RKO (cell line): ENCODE measurements at regions not wholly inside any gene's neighbourhood (a gene's known extent, or its start where the extent isn't known, plus 50 kb on each side); places are given as distances from the start of the nearest gene placed in this dataset.
"Not testable (repeated sequence)": the region's sequence is repeated elsewhere in the genome, so short reads cannot be mapped to it uniquely, and the experiment has no call there.

Experiments used
- DNase-seq: peaks from one replicate; pipeline ENCODE4 v3.0.0-alpha.2; 2016; ENCODE audit warnings: low spot score

DNA sequence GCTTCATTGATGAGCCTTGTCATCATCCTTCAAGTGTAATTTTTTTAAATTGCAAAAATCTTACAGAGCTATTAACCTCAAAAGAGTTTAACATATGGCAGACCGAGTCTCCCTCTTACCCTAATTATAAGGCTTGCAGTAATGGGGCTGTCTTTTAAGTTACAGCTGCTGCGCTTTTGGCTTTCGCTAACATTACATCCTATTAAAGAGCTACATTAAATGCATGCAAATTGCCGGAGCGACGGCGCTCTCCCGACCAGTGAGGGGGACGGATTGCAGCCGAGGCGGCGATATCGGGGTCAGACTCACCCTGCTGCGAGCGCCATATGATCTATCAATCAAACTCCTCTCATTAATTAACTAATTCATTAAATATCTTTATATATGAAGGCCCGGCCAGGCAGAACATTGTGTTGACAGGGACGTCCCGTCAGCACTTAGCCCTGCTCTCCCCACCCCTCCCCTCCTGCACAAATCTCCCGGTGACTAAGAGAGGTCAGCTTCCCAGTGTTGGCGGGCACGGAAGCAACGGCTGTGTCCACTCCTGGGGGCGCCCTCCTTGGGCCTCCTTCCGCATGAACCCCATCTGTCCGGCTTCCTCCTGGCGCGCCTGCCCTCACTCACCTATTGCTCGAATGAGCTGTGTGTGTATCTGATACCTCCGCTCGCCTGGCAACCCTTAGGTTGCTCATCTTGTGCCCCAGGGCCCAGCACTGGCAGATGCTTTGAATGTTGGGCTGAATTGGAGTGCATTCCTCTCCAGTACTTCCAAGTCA is 156.0 kb upstream of the CADM1 start:
- DNase-seq, result no peak

DNA sequence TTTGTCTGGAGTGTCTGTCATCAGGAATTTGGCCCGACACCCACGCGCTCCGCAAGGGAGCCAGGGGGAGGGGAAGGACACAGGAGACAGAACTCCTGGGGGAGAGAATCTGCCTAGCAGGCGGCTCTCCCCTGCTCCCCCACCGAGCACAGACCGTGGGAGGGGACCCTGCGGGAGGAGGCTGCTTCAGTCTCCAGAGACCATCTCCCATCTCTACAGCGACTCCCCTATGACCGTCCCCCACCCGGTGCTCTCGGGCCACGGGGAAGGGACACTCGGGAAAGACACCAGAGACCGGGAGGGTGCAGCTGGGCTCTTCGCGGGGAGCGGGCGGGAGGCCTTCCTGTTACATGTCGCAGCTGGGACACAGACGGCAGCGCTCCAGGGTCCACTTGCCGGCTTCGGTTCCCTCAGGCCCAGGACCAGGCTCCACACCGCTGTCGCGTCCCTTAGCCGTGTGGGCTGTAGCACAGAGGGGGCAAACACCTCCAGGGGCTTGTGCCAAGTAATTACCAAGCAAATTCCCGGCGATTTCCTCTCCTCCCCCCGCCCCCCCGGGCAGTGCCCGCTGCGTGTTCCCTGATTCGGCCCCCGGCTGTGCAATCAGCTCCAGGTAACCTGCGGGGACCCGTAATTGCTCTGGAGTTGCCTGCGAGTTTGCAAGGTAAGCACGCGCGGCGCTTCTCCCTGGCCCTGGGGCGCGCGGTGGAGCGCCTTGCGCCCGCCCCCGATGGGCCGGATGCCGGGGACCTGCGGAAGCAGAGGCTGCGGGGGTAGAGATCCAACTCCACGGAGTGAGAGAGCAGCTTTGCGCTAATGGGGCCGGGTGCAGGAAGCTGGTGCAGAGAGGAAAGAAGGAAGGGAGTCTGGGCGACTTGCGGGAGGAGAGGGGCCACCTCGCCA is 155.1 kb upstream of the CADM1 start:
- no peak for DNase-seq

DNA sequence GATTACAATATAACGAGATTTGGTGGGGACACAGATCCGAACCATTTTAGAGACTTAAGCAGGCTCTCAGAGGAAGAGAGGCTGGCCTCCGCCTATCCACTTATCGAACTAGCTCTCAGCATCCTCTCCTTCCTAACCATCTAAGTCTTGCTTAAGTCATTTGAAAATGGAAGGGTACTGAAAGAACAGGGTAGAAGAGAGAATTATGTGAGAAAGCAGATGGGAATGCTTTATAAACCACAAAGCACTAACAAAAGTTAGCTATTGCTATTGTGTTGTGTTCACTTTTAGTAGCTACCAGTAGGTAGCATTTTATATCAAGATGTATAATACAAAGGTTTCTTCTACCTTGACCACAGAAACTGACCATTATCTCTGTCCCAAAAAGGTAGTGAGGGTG is 153.4 kb upstream of the CADM1 start:
- no peak for DNase-seq

DNA sequence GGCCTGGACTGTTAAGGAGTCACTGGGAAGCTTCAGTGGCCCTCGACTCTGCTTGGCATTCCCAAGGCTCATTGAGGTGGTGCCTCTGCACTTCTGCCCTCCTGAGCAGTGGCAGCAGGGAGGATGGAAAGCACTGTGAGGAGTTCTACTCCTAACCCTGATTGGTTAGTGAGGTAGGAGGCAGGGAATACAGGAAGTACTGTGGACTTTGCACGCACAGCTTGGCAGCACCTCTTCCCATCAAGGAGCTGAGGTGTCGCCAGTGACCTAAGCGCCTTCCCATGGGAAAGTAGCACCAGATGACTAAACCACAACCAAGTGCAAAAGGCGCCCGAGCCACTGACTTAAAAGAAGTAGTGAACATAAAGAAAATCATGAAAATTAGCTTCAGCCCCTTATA is 152.5 kb upstream of the CADM1 start:
- DNase-seq, result peak; percentile 4

DNA sequence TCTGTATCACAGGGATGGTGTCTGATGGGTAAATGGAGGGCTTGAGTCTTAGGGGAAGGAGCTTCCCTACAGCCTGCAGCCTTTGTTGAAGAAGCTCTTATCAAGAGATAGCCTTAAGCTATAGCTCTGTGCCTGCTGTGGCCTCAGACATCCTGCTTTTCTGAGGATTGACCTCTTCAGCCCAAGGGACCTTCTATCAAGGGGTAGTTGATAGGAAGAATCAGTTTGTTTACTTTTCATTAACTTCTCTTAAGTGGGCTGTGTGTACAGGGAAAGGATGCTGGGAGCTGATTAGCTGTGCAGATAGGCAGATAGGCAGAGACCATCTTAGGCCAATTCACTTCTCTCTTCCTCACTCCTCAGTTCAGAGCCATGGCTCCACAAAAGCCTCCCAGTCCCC is 151.8 kb upstream of the CADM1 start:
- no peak for DNase-seq

DNA sequence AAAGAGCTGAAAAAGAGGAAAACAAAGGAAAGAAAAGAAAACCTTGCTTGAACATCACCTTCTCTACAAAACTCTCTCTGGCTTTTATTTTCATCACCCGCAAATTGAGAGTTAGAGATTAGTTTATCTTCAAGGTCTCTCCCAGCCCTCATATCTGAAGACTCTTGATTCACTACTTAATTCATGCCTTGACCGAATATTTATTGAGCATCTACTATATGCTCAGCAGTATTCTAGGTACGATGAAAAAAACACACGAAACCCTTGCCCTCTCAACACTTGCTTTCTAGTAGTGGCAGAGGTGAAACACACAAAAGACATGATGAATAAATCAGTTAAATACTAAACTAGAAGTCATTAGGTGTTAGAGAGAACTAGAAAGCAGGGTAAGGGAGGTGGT is 150.6 kb upstream of the CADM1 start:
- DNase-seq, result no peak

DNA sequence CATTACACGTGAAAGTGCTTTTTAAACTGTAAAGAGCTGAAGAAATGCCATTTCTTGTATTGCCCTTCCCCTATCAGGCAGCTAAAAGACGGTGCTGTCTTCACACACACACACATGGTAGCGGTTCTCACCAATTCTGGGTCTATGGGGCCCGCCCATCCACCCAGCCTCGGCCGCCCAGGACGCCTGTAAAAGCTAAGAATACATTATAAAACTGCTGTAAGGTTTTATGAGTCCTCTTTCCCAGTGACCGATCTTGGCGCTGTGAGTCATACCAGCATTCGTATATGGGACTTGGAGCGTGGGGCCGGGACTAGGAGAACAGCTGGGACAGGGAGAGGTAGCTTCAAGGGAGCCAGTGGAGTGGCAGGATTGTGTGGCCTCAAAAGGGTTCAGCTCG is 149.7 kb upstream of the CADM1 start:
- DNase-seq, result no peak

DNA sequence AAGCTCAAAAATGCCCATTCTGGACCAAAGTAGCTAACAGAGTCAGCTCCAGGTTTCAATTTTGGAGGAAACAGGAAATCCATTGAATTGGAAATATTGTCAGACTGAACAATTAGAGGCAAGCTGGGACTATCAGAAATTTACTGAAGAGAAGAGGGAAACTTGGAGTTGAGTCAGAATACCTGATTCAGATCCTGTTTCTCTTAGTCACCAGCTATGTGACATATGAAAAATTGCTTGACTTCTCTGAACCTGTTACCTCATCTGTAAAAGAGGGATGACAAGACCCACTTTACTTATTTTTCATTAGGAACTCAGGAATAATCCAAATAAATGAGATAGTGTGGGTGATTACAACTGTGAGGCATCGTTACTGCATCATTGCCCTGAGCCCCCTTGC is 148.9 kb upstream of the CADM1 start:
- DNase-seq, result peak; percentile 50

DNA sequence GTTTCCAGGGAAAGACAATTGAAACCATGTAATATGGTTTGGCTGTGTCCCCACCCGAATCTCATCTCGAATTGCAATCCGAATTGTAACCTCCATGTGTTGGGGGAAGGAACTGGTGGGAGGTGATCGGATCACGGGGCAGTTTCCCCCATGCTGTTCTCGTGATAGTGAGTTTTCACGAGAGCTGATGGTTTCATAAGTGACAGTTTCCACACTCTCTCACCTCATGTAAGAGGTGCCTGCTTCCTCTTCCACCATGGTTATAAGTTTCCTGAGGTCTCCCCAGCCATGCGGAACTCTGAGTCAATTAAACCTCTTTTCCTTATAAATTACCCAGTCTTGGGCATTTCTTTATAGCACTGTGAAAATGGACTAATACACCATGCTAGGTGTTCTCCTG is 148.3 kb upstream of the CADM1 start:
- DNase-seq, result no peak

DNA sequence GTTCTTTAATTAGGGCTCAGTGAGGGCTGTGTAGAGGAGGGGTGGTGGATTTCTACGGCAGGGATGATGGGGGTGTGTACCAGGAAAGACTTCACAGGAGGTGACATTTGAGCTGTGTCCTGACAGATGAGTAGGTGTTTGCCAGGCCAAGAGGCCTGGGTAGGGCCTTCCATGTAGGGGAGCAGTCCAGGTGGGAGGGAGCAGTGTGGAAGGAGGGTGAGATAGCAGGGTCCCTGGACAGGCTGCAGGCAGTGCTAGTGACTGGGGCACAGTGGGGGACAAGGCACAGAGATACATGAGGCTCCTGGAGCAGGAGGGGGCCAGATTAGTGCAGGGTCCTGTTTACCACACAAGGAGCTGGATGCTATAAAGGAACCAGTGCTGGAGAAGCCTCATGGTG is 147.9 kb upstream of the CADM1 start:
- no peak for DNase-seq

DNA sequence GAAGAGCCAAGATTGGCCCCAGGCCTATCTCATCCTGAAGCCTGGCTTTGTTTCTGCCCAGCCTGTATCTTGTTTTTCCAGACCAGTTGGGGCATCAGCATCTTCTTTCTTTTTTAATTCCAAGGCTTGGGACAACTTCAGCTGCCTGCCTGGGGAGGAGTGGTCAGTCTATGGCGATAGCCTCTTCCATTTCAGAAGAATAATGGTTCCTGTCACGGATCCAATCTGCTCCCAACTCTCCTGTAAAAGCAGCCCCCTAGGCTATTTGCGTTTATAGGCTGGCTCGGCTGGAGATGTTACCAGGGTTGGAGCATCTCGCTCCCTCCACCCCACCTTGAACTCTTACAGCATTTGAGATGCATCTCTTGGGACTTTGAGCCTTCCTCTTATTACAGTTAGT is 145.2 kb upstream of the CADM1 start:
- DNase-seq, result no peak

DNA sequence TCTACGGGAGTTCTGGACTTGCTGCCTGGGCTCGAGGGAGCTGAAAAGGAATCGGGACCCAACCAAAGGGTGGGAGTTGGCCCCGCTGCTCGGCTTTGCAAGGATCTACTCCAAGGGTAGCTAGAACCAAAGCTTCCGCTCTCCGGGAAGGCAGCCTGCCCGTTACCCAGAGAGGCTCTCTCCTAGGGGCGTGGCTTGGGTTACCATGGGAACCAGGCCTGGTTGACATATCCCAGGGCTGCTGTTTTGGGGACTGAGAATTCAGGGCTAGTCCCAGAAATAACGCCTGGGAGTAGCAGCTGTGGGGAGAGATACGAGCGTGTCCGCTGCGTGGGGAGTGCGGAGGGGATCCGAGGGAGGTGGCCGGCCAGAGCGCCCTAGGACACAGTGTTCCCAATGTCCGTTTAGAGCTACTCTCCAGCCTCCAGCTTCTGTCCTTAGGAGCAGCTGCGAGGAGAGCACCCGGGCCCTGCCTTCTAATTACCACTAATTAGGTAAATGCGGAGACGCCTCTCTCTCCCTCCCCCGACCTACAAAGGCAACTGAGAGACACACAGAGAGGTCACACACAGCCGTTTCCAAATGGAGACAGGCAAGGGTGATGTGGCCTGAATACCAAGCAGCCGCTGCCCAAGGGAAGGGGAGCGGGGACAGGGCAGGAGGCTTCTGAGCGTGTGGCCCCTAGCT is 141.6 kb upstream of the CADM1 start:
- DNase-seq, result no peak

DNA sequence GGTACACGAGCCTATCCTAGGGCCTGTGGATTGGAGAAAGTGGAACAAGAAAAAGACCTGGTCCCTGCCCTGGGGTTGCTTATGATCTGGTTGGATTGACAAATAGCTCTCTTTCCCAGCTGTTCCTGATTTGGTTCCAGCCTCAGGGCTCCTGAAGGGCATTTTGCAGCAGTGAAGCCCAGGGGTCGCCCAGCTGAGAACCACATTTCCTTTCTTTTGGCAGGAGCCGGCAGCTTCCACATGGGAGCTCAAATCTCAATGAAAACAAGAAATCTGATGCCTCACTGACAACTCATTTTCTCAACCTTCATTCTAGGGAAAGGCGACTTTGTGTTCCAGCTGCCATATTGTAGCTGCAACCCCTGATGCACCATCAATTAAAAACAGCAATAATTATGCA is 140.6 kb upstream of the CADM1 start:
- DNase-seq, result no peak

DNA sequence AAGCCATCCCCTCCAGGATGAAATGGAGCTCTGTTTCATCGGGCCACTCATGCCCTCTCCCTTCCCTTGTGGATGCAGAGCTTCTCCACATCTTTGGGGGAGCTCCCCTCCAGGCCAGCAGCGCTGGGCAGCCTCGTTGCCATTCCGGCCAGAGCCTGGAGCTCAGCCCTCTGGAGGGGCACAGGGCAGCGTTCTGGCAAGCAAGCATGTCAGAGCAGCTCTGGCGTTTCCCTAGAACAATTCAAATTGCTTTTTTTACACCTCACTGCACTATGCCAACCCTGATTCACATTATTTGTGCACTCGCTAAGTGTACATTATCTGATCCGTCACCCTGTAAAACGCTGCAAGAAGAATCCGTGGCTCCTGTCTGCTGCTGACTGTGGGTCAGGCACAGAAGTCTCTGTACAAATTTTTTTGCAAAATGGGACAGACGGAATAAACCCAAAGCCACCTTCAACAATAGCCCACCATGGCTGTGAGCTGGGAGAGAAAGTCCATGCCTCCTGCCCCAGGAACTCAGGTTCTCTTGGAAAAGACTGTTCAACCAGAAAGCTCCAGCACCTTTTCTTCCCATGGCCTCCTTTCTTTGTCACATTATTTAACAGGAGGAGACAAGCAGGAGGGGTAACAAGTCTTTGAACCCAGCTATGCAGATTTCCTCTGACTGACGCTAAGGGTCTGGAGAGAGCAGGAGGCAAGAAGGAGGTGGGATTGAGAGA is 139.5 kb upstream of the CADM1 start:
- DNase-seq, result no peak

DNA sequence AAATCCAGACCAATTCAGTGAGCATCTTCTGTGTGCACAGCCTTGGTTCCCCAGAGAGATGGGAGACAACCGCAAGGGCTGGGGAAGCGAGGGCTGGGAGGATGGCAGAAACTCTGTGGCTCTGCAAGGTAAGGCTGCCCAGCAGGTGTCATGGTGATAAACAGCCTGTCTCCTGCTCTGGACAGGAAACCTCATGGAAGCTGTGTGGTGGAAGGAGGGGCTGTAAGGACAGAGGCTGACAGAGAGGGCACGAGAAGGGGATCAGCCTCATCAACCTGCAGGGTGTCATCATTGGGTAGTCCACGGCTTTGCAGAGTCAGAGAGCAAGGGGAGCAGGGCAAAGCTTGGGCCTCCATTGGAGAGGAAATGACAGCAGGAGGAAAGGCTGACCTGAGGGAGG is 138.4 kb upstream of the CADM1 start:
- no peak for DNase-seq

DNA sequence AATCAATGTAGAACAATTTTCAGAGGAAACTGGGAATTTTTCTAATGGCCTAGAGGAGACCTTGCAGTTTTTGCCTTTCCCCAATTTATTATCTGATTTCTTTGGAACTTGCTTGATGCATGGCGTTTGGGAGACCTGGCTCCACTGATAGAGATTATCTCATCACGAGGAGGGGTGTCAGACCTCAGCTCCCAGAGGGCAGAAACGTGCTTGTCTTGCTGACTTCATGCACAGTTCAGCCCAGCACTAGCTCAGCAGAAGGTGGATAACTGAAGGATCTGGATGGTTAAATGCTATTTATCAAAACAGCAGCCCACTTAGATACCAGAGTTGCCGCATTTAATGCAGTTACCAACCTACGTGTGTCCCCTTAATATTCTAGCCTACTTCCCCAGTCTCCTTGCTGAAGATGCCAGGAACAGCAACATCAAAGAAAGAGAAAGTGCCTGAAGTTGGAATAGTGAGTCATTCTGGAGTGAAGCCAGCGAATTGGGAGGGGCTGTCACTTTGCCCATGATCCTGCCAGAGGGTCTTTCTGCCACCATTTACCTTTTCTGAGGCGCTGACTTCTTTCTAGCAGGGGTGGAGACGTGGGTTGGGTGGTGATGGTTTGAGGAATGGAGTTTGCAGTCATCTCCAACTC is 133.5 kb upstream of the CADM1 start:
- no peak for DNase-seq

DNA sequence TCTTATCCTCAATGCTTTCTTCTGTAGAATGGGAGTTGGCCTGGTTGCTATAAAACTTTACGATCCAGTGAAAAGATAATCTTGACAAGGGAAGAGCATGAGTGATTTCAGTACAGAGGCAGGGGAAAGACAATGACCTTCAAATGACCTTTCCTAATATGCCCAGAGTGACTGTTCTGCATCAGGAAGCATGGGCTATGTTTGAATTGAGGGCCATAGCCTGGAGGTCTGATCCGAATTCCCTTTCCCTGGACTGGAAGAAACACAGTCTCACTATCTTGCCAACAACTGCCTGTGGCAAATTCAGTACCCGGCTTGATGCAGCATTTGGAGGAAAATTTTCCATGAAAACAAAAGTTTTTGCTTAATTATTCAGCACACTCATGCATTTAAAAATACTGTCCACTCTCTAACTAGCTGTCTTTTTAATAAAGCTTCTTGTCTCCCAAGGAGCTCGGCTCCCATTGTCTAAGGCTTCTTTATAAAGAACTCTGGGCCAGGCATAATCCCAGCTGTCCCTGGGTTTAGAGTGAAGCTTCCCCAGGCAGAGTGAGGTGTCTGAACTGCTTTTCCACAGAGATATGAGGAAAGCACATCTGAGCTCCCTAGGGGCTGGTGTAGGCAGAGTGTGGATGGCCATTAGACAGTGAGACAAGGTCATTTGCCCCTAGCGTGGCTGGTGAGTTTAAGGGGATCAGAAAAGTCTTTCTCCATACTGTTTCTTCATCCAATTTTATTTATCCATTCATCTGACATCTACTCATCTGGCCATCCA is 132.7 kb upstream of the CADM1 start:
- DNase-seq, result no peak

DNA sequence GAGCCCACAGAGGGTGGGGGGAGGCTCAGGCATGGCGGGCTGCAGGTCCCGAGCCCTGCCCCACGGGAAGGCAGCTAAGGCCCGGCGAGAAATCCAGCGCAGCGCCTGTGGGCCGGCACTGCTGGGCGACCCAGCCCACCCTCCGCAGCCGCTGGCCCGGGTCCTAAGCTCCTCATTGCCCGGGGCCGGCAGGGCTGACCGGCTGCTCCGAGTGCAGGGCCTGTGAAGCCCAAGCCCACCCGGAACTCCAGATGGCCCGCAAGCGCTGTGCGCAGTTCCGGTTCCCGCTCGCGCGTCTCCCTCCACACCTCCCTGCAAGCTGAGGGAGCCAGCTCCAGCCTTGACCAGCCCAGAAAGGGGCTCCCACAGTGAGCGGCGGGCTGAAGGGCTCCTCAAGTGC is 129.8 kb upstream of the CADM1 start:
- not testable (repeated sequence) for DNase-seq

DNA sequence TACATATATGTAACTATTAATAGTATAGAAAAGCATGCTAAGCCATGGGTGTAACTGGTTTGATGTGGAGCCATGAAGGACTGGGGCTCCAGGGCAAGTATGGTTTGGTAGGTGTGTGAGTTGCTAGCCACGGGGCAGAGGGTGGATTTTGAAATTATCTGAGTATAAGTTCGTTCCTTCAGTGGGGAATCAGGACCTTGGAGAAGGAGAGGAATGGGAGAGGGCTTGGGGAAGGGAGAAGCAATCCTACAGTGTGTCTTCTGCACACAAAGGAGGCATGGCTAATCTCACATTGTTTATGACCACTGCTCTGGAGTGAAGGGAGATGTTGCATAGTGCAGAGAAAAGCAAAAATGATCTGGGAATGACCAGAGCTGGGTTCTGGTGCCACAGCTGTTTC is 127.8 kb upstream of the CADM1 start:
- no peak for DNase-seq

DNA sequence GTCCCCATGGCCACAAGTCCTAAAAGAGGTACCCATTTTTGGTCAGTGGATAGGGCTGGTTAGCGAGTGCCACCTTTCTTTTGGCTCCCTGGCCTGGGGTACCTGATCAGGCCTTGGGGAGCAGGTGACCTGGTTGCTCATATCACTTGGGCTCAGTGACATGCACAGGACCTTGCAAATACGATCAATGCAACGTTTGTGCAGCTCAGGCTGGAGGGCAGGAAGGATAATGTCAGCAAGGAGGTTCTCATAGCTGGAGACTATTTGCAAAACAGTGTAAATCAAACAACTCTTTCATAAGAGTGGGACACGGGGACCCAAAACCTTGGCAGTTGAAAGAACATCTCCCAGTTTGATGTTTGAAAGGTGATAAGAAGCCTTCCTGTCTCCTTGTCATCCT is 127.4 kb upstream of the CADM1 start:
- DNase-seq, result no peak

DNA sequence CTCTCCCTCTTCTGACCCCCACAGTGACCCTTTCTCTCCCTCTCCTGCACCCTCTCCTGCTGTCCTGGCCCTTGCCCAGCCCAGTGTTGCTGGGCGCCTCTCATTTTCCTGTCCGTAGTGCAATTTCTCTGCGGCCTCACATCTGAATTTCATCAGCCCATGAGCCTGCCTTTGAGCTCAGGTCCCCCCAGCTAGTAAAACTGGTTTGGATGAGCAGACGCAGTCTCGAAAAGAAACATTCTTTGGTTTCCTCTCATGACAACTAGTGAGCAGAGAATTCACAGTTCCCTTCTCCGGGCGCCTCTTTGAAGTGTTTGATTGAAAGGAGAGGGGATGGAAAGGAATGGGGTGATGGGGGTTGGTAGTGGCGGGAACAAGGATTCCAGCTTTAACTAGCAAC is 126.0 kb upstream of the CADM1 start:
- DNase-seq, result no peak
